ENCODE measurements at regions not wholly inside any gene's neighbourhood (a gene's known extent, or its start where the extent isn't known, plus 50 kb on each side); places are given as distances from the start of the nearest gene placed in this dataset.

DNA sequence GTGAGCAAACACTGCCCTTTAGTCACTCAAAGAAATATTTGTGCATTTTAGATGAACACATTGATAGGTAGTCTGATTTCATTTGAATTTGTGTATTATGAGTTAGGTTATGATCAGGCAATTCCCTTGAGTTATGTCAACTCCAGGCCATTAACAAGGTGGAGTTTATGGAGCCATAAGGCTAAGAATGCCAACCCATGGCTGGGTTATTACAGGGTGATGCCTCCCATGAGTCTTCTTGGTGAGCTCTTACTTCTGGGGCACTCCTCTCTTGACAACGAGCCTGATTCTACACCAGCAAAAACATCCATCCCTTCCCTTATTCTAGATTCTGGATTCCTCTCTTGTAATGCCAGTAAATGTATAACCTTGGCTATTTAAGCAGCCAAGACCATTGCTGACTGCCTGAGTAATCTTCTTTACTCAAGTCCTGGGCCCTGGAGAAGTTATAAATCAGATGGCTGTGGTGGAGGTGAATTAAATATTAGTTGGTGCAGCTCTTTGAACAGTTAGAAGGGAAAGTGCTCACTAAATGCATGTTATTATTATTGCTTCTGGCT is 645.7 kb upstream of the TENM4 start:
- H3K9ac ChIP-seq (ENCODE audit: low read length in 5 of 5) = no peak overlapping the region
- H3K27ac ChIP-seq (ENCODE audit: low read depth, low read length) = no peak overlapping the region
- H3K4me3 ChIP-seq (ENCODE audit: low read depth in 1 of 5, low read length in 5 of 5) = no peak overlapping the region
- no peaks in the 10 kb centered on the region for H3K4me1 ChIP-seq (ENCODE audit: control insufficient read depth in 5 of 5, insufficient read depth in 5 of 5, low read length in 5 of 5)
- no peaks in the 10 kb centered on the region for H3K36me3 ChIP-seq (ENCODE audit: control insufficient read depth in 5 of 5, insufficient read depth in 5 of 5, low read length in 5 of 5)
- peaks cover 0 to 3% (median 0%) of the 10 kb centered on the region in 5 donors for H3K27me3 ChIP-seq (ENCODE audit: control insufficient read depth in 5 of 5, insufficient read depth in 4 of 5, low read length in 5 of 5)
- no peaks in the 10 kb centered on the region for H3K9me3 ChIP-seq (ENCODE audit: control insufficient read depth in 5 of 5, low read length in 5 of 5)

GRCh38 chr11:80085563-80085962 is 644.7 kb upstream of the TENM4 start:
- Histone ChIP-seq H3K27ac (ENCODE audit: low read depth, low read length) (no peak overlapping the region), H3K9me3 (ENCODE audit: control insufficient read depth in 5 of 5, low read length in 5 of 5) (no peaks in the 10 kb centered on the region), H3K36me3 (ENCODE audit: control insufficient read depth in 5 of 5, insufficient read depth in 5 of 5, low read length in 5 of 5) (no peaks in the 10 kb centered on the region), H3K4me1 (ENCODE audit: control insufficient read depth in 5 of 5, insufficient read depth in 5 of 5, low read length in 5 of 5) (no peaks in the 10 kb centered on the region), H3K9ac (ENCODE audit: low read length in 5 of 5) (no peak overlapping the region), H3K27me3 (ENCODE audit: control insufficient read depth in 5 of 5, insufficient read depth in 4 of 5, low read length in 5 of 5) (peaks cover 0 to 3% (median 0%) of the 10 kb centered on the region in 5 donors), H3K4me3 (ENCODE audit: low read depth in 1 of 5, low read length in 5 of 5) (no peak overlapping the region)

DNA sequence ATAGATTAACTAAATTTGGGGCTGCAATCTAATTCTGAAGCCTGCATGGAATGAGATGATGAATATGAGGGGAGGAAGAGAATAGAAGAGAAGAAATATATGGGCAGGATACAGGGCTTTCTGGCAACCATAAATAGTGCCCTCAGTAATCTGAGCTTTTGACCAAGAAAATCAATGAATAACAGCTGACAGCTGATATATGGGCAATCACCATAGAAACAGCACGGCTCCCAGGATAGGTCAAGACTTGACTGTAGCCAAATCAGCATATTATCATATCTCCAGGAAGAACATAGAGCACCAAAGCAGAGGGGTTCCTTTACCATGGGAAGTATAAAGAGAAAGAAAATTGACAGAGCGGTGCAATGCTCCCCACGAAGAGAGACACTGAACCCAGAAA is 643.8 kb upstream of the TENM4 start:
- H3K4me3 ChIP-seq (ENCODE audit: low read depth in 1 of 5, low read length in 5 of 5) = no peak overlapping the region
- H3K27ac ChIP-seq (ENCODE audit: low read depth, low read length) = no peak overlapping the region
- no peaks in the 10 kb centered on the region for H3K4me1 ChIP-seq (ENCODE audit: control insufficient read depth in 5 of 5, insufficient read depth in 5 of 5, low read length in 5 of 5)

DNA sequence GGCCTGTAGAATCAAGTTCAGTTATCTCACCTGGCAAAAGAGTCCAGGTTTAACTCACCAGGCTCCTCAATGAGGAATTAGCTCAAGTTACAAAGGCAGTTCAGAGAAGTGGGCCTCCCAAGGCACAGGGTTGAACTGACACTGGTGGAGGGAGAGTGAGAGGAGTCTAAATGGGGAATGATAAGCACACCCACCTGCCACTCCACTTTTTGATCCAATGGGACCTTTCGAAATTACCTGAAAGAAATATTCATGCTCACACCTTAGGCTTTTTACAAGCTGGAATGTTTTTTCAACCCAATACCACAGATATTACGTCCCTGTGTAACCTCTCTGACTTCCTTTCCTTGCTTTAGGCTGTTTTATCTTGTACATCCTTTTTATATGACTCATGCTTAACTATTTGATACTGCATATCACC is 642.7 kb upstream of the TENM4 start:
- H3K27me3 ChIP-seq (ENCODE audit: control insufficient read depth in 5 of 5, insufficient read depth in 4 of 5, low read length in 5 of 5) = peaks cover 0 to under 1% (median 0%) of the 10 kb centered on the region in 5 donors
- H3K9ac ChIP-seq (ENCODE audit: low read length in 5 of 5) = no peak overlapping the region
- H3K9me3 ChIP-seq (ENCODE audit: control insufficient read depth in 5 of 5, low read length in 5 of 5) = no peaks in the 10 kb centered on the region
- no peaks in the 10 kb centered on the region for H3K4me1 ChIP-seq (ENCODE audit: control insufficient read depth in 5 of 5, insufficient read depth in 5 of 5, low read length in 5 of 5)
- H3K36me3 ChIP-seq (ENCODE audit: control insufficient read depth in 5 of 5, insufficient read depth in 5 of 5, low read length in 5 of 5) = no peaks in the 10 kb centered on the region
- no peak overlapping the region for H3K27ac ChIP-seq (ENCODE audit: low read depth, low read length)
- H3K4me3 ChIP-seq (ENCODE audit: low read depth in 1 of 5, low read length in 5 of 5) = no peak overlapping the region

More for the DNA sequence above, 643.8 kb upstream of the TENM4 start:
- no peaks in the 10 kb centered on the region for H3K9me3 ChIP-seq (ENCODE audit: control insufficient read depth in 5 of 5, low read length in 5 of 5)
- no peaks in the 10 kb centered on the region for H3K36me3 ChIP-seq (ENCODE audit: control insufficient read depth in 5 of 5, insufficient read depth in 5 of 5, low read length in 5 of 5)
- H3K27me3 ChIP-seq (ENCODE audit: control insufficient read depth in 5 of 5, insufficient read depth in 4 of 5, low read length in 5 of 5) = peaks cover 0 to 3% (median 0%) of the 10 kb centered on the region in 5 donors
- H3K9ac ChIP-seq (ENCODE audit: low read length in 5 of 5) = no peak overlapping the region

DNA sequence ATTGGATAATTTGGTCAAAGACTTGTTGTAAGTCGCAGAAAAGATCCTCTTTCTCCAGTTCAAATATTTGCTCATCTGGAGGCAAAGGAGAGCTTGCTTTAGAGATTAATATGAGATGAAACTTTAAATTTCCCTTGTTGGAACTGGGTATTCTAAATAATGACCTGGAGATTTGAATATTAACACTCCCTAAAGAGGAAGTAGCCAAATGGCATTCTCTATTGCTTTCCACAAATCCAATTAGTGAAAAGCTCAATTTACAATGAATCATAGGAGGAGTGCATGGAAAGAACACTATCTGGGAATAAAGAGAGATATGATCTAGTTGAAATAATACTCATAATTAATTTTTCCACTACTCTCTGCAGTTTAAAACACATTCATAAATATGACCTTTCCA is 641.6 kb upstream of the TENM4 start:
- Histone ChIP-seq H3K27me3 (ENCODE audit: control insufficient read depth in 5 of 5, insufficient read depth in 4 of 5, low read length in 5 of 5) (no peaks in the 10 kb centered on the region), H3K9ac (ENCODE audit: low read length in 5 of 5) (no peak overlapping the region), H3K36me3 (ENCODE audit: control insufficient read depth in 5 of 5, insufficient read depth in 5 of 5, low read length in 5 of 5) (no peaks in the 10 kb centered on the region), H3K27ac (ENCODE audit: low read depth, low read length) (no peak overlapping the region), H3K9me3 (ENCODE audit: control insufficient read depth in 5 of 5, low read length in 5 of 5) (no peaks in the 10 kb centered on the region), H3K4me3 (ENCODE audit: low read depth in 1 of 5, low read length in 5 of 5) (no peak overlapping the region), H3K4me1 (ENCODE audit: control insufficient read depth in 5 of 5, insufficient read depth in 5 of 5, low read length in 5 of 5) (no peaks in the 10 kb centered on the region)

GRCh38 chr11:80077113-80077512 is 636.3 kb upstream of the TENM4 start:
- H3K27me3 ChIP-seq (ENCODE audit: control insufficient read depth in 5 of 5, insufficient read depth in 4 of 5, low read length in 5 of 5) = no peaks in the 10 kb centered on the region
- no peaks in the 10 kb centered on the region for H3K36me3 ChIP-seq (ENCODE audit: control insufficient read depth in 5 of 5, insufficient read depth in 5 of 5, low read length in 5 of 5)
- no peaks in the 10 kb centered on the region for H3K9me3 ChIP-seq (ENCODE audit: control insufficient read depth in 5 of 5, low read length in 5 of 5)
- no peaks in the 10 kb centered on the region for H3K4me1 ChIP-seq (ENCODE audit: control insufficient read depth in 5 of 5, insufficient read depth in 5 of 5, low read length in 5 of 5)
- H3K9ac ChIP-seq (ENCODE audit: low read length in 5 of 5) = no peak overlapping the region
- H3K27ac ChIP-seq (ENCODE audit: low read depth, low read length) = no peak overlapping the region
- no peak overlapping the region for H3K4me3 ChIP-seq (ENCODE audit: low read depth in 1 of 5, low read length in 5 of 5)

GRCh38 chr11:80074837-80075236 is 634.0 kb upstream of the TENM4 start:
- no peak overlapping the region for H3K4me3 ChIP-seq (ENCODE audit: low read depth in 1 of 5, low read length in 5 of 5)
- H3K27me3 ChIP-seq (ENCODE audit: control insufficient read depth in 5 of 5, insufficient read depth in 4 of 5, low read length in 5 of 5) = no peaks in the 10 kb centered on the region
- no peaks in the 10 kb centered on the region for H3K36me3 ChIP-seq (ENCODE audit: control insufficient read depth in 5 of 5, insufficient read depth in 5 of 5, low read length in 5 of 5)
- H3K4me1 ChIP-seq (ENCODE audit: control insufficient read depth in 5 of 5, insufficient read depth in 5 of 5, low read length in 5 of 5) = no peaks in the 10 kb centered on the region
- H3K27ac ChIP-seq (ENCODE audit: low read depth, low read length) = no peak overlapping the region
- H3K9ac ChIP-seq (ENCODE audit: low read length in 5 of 5) = no peak overlapping the region
- H3K9me3 ChIP-seq (ENCODE audit: control insufficient read depth in 5 of 5, low read length in 5 of 5) = no peaks in the 10 kb centered on the region

DNA sequence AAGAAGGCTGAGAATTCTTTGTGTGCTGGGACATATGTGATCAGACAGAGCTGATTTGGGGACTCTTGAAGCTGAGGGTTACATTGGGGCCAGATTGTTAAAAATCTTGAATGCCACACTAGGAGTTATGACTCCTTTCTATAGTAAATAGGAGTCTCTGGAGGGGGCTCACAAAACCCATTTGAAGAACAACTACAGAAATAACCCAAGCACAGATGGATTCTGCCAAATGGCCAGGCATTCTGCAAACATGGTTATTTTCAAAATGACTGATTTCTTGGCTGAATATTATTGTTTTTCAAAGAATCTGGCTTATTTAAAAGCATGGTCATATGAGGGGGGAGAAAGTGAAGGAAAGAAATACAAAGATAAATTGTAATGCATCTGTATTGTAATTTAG is 625.5 kb upstream of the TENM4 start:
- no peaks in the 10 kb centered on the region for H3K27me3 ChIP-seq (ENCODE audit: control insufficient read depth in 5 of 5, insufficient read depth in 4 of 5, low read length in 5 of 5)
- H3K9ac ChIP-seq (ENCODE audit: low read length in 5 of 5) = no peak overlapping the region
- no peaks in the 10 kb centered on the region for H3K36me3 ChIP-seq (ENCODE audit: control insufficient read depth in 5 of 5, insufficient read depth in 5 of 5, low read length in 5 of 5)
- no peak overlapping the region for H3K27ac ChIP-seq (ENCODE audit: low read depth, low read length)
- no peaks in the 10 kb centered on the region for H3K9me3 ChIP-seq (ENCODE audit: control insufficient read depth in 5 of 5, low read length in 5 of 5)
- H3K4me3 ChIP-seq (ENCODE audit: low read depth in 1 of 5, low read length in 5 of 5) = no peak overlapping the region
- H3K4me1 ChIP-seq (ENCODE audit: control insufficient read depth in 5 of 5, insufficient read depth in 5 of 5, low read length in 5 of 5) = no peaks in the 10 kb centered on the region

- Histone ChIP-seq H3K36me3 (ENCODE audit: control insufficient read depth in 5 of 5, insufficient read depth in 5 of 5, low read length in 5 of 5) (no peaks in the 10 kb centered on the region), H3K4me1 (ENCODE audit: control insufficient read depth in 5 of 5, insufficient read depth in 5 of 5, low read length in 5 of 5) (no peaks in the 10 kb centered on the region), H3K4me3 (ENCODE audit: low read depth in 1 of 5, low read length in 5 of 5) (no peak overlapping the region), H3K27ac (ENCODE audit: low read depth, low read length) (no peak overlapping the region), H3K9ac (ENCODE audit: low read length in 5 of 5) (no peak overlapping the region), H3K9me3 (ENCODE audit: control insufficient read depth in 5 of 5, low read length in 5 of 5) (no peaks in the 10 kb centered on the region), H3K27me3 (ENCODE audit: control insufficient read depth in 5 of 5, insufficient read depth in 4 of 5, low read length in 5 of 5) (no peaks in the 10 kb centered on the region)
Measured at GRCh38 chr11:80065086-80065485, 624.3 kb upstream of the TENM4 start.

DNA sequence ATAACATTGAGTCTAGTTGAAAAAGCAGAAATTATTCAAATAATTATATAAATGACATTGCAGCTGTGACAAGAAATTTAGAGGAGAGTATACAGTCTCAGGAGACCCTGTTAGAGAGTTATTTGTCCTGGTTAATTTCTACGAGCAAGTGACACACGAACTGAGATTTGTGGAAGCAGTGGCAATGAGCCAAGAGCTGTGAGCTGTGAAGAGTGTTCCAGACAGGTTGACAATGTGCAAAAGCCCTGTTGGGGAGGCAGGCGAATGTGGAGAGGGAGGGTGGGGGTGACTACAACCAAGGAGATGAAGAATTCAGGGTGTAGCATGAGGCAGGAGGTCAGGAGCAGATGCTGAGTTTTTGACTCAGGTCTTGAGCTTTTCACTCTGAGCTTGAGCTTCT is 620.2 kb upstream of the TENM4 start:
- H3K36me3 ChIP-seq (ENCODE audit: control insufficient read depth in 5 of 5, insufficient read depth in 5 of 5, low read length in 5 of 5) = no peaks in the 10 kb centered on the region
- no peak overlapping the region for H3K27ac ChIP-seq (ENCODE audit: low read depth, low read length)
- no peaks in the 10 kb centered on the region for H3K4me1 ChIP-seq (ENCODE audit: control insufficient read depth in 5 of 5, insufficient read depth in 5 of 5, low read length in 5 of 5)
- H3K9ac ChIP-seq (ENCODE audit: low read length in 5 of 5) = no peak overlapping the region
- H3K27me3 ChIP-seq (ENCODE audit: control insufficient read depth in 5 of 5, insufficient read depth in 4 of 5, low read length in 5 of 5) = no peaks in the 10 kb centered on the region
- H3K4me3 ChIP-seq (ENCODE audit: low read depth in 1 of 5, low read length in 5 of 5) = no peak overlapping the region
- no peaks in the 10 kb centered on the region for H3K9me3 ChIP-seq (ENCODE audit: control insufficient read depth in 5 of 5, low read length in 5 of 5)

Data from subcutaneous abdominal adipose tissue (tissue), 5 donors.